Breast epithelium (tissue), 4 donors: ENCODE measurements at regions not wholly inside any gene's neighbourhood (a gene's known extent, or its start where the extent isn't known, plus 50 kb on each side); places are given as distances from the start of the nearest gene placed in this dataset.

Source experiments
- DNase-seq, 2 donors: peaks; one replicate each; pipeline ENCODE4 v3.0.0-alpha.2; 2019; ENCODE audit warnings: low spot score in 2 of 2
- H3K27ac ChIP-seq, 2 donors: fragments of 200-600 bp; sonication (generic) in 1 of 2; one replicate each; pipeline ENCODE4 v1.5.1; 2016 to 2019; ENCODE audit warnings: mild to moderate bottlenecking in 1 of 2
- H3K27me3 ChIP-seq, 2 donors: fragments of 200-600 bp; sonication (generic) in 1 of 2; one replicate each; pipeline versions ENCODE4 v1.5.1 to v1.6.0; 2017 to 2019; ENCODE audit warnings: control low read depth in 1 of 2, mild to moderate bottlenecking in 1 of 2
- H3K36me3 ChIP-seq: fragments of 200-600 bp; one replicate; pipeline ENCODE4 v1.5.1; 2019
- H3K4me1 ChIP-seq, 2 donors: fragments of 200-600 bp; sonication (generic); one replicate each; pipeline ENCODE4 v1.5.1; 2016 to 2019; ENCODE audit warnings: control low read depth in 1 of 2
- H3K4me3 ChIP-seq, 3 donors: fragments of 200-600 bp; sonication (generic); 1 replicate in 2 of 3; 2 replicates in 1 of 3; pipeline ENCODE4 v1.5.1; 2016 to 2019; ENCODE audit warnings: mild to moderate bottlenecking in 3 of 3, moderate library complexity in 2 of 3
- H3K9me3 ChIP-seq, 2 donors: fragments of 200-600 bp; sonication (generic) in 1 of 2; one replicate each; pipeline ENCODE4 v1.5.1; 2016 to 2019; ENCODE audit warnings: control low read depth in 1 of 2
- CTCF ChIP-seq, 3 donors: fragments of 450-650 bp; IDR thresholded peaks; one replicate each; pipeline ENCODE4 v1.5.1; 2016 to 2017; ENCODE audit warnings: antibody characterized with exemption in 3 of 3, mild to moderate bottlenecking in 3 of 3, moderate library complexity in 3 of 3
- POLR2A ChIP-seq: fragments of 450-650 bp; IDR thresholded peaks from one replicate; pipeline ENCODE4 v1.6.1; 2016; ENCODE audit warnings: antibody characterized with exemption, mild to moderate bottlenecking, moderate library complexity
- POLR2AphosphoS5 ChIP-seq, 3 donors: sonication (generic); formaldehyde crosslinking; IDR thresholded peaks; one replicate each; pipeline ENCODE4 v1.6.1; 2017; ENCODE audit warnings: antibody characterized with exemption in 3 of 3
- intact Hi-C: fragments of 100-400 bp; cut with DNase I; formaldehyde crosslinking; loops from one replicate; pipeline ENCODE4 v1.15.1; 2023; ENCODE audit warnings: low total_unique reads

- intact Hi-C loops = no loop called here
- TF ChIP-seq POLR2AphosphoS5 (IDR thresholded peaks at IDR 0.05) = no peak
- no peak for TF ChIP-seq POLR2A
- no peak for TF ChIP-seq CTCF (IDR thresholded peaks at IDR 0.05)
Observed at GRCh38 chr6:66423047-66423446, 716.0 kb upstream of the EYS start.

GRCh38 chr6:66421570-66421969, 714.5 kb upstream of the EYS start:
- Histone ChIP-seq H3K36me3 (no peaks in the 10 kb centered on the region), H3K27ac (no peak overlapping the region), H3K4me1 (no peaks in the 10 kb centered on the region), H3K9me3 (peaks cover 0 to 5% of the 10 kb centered on the region in 2 donors), H3K4me3 (no peak overlapping the region), H3K27me3 (no peaks in the 10 kb centered on the region)
- intact Hi-C loops = no loop called here
- no peak for DNase-seq
- TF ChIP-seq POLR2AphosphoS5 (IDR thresholded peaks at IDR 0.05) (no peak), CTCF (IDR thresholded peaks at IDR 0.05) (no peak), POLR2A (no peak)

More at GRCh38 chr6:66423047-66423446, 716.0 kb upstream of the EYS start:
- H3K27ac ChIP-seq = no peak overlapping the region
- H3K27me3 ChIP-seq = no peaks in the 10 kb centered on the region
- H3K4me1 ChIP-seq = no peaks in the 10 kb centered on the region
- peaks cover 5 to 14% of the 10 kb centered on the region in 2 donors for H3K9me3 ChIP-seq
- no peak for DNase-seq
- H3K4me3 ChIP-seq = no peak overlapping the region
- H3K36me3 ChIP-seq = no peaks in the 10 kb centered on the region

GRCh38 chr6:66418906-66419305, 711.9 kb upstream of the EYS start:
- Histone ChIP-seq H3K27me3 (no peaks in the 10 kb centered on the region), H3K9me3 (no peaks in the 10 kb centered on the region), H3K27ac (no peak overlapping the region), H3K36me3 (no peaks in the 10 kb centered on the region), H3K4me1 (no peaks in the 10 kb centered on the region), H3K4me3 (no peak overlapping the region)
- intact Hi-C loops = no loop called here
- no peak for DNase-seq
- no peak for TF ChIP-seq CTCF (IDR thresholded peaks at IDR 0.05)
- TF ChIP-seq POLR2A = no peak
- TF ChIP-seq POLR2AphosphoS5 (IDR thresholded peaks at IDR 0.05) = no peak

- Histone ChIP-seq H3K4me3 (no peak overlapping the region), H3K27me3 (no peaks in the 10 kb centered on the region), H3K4me1 (no peaks in the 10 kb centered on the region), H3K27ac (no peak overlapping the region), H3K9me3 (no peaks in the 10 kb centered on the region), H3K36me3 (no peaks in the 10 kb centered on the region)
- no peak for DNase-seq
- TF ChIP-seq CTCF (IDR thresholded peaks at IDR 0.05) (no peak), POLR2AphosphoS5 (IDR thresholded peaks at IDR 0.05) (no peak), POLR2A (no peak)
- intact Hi-C loops = no loop called here
Observed at GRCh38 chr6:66403966-66404365, 696.9 kb upstream of the EYS start.

GRCh38 chr6:66402873-66403272, 695.8 kb upstream of the EYS start:
- Histone ChIP-seq H3K4me1 (no peaks in the 10 kb centered on the region), H3K27me3 (no peaks in the 10 kb centered on the region), H3K4me3 (no peak overlapping the region), H3K27ac (no peak overlapping the region), H3K36me3 (no peaks in the 10 kb centered on the region), H3K9me3 (no peaks in the 10 kb centered on the region)
- no peak for DNase-seq
- intact Hi-C loops = no loop called here
- TF ChIP-seq POLR2AphosphoS5 (IDR thresholded peaks at IDR 0.05) (no peak), POLR2A (no peak), CTCF (IDR thresholded peaks at IDR 0.05) (no peak)
